D341Med (cell line): ENCODE measurements at regions not wholly inside any gene's neighbourhood (a gene's known extent, or its start where the extent isn't known, plus 50 kb on each side); places are given as distances from the start of the nearest gene placed in this dataset.
A peak's percentile ranks its signal among the peaks of the same experiment; 100 is the strongest.
"Not testable (repeated sequence)": the region's sequence is repeated elsewhere in the genome, so short reads cannot be mapped to it uniquely, and the experiment has no call there.

ENCODE experiments used
- DNase-seq: peaks from one replicate; pipeline ENCODE4 v3.0.0; 2012; ENCODE audit warnings: low spot score

DNA sequence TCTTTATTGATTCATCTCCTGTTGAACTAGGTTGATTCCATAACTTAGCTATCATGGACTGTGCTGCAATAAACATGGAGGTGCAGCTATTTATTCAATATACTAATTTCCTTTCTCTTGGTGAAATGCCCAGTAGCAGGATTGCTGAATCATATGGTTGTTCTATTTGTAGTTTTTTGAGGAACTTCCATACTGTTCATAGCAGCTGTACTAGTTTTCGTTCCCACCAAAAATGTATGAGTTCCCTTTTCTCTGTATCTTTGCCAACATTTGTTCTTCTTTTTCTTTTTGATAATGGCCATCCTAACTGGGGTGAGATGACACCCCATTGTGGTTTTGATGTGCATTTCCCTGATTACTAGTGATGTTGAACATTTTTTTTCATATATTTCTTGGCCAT lies 87.2 kb upstream of the NAV2 start:
- no peak for DNase-seq

DNA sequence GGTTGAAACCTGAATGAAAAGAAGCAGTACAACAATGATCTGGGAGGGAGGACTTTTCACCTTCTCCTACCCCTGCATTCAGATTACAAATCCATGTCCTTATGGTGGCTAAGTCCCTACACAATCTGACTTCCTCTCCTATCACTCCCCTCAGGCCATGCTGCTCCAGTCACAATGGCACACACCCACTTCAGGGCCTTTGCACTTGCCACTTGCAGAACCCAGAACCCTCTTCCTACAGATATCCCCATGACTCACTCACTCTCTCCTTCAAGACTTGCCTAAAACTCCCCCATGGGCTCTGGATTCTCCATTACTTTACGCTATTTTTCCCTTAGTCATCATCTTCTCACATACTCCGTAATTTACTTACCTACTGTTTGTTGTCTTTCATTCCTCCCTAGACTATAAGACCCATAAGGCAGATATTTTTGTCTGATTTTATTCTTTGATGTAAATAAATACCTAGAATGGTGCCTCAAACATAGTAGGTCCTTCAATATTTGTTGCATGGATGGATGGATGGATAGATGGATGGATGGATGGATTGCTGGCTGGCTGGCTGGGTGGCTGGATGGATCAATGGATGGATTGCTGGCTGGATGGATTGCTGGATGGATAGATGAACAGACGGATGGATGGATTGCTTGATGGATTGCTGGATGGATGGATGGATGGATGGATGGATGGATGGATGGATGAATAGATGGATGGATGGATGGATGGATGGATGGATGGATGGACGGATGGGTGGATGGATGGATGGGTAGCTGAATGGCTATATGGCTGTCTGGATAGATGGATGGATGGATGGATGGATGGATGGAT lies 94.7 kb upstream of the NAV2 start:
- DNase-seq: no peak

DNA sequence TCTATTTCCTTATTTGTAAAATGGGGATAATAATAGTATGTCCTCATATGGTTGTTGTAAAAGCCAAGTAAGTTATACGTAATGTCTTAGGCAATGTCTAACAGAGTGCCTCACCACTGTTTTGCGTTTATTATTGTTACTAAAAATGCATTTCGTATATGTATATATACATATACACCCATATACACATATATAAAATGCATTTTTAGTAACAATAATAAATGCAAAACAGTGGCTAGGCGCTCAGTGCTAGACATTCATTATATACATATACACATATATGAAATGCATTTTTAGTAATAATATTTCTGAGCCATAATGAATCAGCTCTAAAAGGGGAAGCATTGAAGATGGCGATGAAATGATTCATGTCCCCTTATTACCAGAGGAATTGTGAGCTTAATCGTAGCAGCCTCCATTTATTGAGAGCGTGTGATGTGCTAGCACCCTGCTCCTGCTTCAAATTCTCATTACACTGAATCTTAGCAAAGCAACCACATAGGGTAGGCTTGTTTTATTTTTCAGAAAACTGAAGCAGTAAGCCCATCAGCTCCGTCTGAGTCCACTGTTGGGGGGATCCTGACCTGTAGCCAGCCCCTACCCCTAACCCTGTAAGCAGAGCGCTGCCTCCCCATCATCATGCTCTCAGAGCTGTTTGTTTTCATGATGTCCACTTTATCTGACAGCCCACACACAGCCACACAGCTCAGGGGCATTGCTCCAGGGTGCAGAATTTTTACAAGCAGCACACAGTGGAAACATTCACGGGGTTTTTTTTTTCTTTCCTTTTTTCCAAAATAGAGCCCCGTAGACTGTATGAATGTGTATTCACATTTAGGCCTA lies 97.1 kb upstream of the NAV2 start:
- no peak for DNase-seq

DNA sequence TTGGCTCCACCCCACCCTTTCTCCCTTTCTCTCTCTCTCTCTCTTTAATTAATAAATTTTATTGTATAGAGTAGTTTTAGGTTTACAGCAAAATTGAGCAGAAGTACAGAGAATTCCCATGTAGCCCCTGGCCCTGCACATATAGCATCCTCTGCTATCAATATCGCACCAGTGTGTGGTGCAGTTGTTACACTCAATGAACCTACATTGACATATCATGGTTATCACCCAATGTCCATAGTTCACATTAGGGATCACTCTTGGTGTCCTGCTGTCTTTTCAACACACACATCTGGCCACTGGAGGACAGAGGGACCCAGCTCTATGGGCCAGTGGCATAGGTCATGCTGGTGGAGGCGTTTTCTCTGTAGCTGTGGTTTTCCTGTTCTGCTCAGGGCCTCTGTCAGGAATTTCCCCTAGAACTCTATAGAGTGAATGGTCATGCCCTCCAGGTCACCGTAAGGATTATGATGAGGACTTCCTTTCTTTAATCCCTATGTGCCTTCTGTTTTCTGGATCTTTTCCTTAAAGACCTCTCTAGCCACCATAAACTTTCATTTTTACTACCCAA lies 98.2 kb upstream of the NAV2 start:
- no peak for DNase-seq

DNA sequence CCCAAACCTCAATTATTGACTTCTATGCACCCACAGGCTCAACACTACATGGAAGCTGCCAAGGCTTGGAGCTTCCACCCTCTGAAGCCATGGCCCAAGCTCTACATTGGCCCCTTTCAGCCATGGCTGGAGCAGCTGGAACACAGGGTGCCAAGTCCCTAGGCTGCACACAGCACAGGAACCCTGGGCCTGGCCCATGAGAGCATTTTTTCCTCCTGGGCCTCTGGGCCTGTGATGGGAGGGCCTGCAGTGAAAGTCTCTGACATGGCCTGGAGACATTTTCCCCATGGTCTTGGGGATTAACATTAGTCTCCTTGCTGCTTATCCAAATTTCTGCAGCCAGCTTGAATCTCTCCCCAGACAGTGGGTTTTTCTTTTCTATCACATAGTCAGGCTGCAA lies 100.6 kb upstream of the NAV2 start:
- DNase-seq: not testable (repeated sequence)

DNA sequence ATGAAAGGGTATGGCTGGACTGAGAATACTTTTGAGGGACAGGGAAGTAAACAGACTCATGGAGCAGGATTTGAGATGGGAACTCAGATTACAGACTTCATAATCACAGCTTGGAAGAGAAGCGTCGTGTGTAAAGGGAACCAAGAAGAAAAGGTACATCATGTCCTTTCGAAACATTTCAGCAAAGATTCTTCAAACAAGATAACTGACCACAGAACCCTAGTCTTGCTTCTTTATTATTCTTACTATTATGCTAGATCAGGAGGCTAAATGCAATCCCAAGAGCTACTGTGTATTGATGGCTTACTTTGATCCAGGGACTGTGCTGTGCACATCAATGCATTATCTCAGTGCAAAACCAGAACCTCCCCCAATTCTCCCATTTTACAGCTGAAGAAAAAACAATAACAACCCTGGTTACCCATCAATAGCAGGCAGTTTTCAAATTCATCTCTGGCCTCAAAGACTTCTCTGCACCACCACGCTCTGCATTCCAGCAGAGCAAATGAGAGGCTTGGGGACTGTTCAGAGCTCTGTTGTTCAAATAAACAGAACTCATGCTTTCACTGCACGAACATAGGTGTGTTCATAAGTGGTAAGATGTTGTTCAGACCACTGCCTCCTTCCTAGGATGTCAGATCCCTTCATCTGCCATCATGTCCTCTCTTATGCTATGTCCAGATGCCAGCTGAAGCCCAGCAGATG lies 104.8 kb upstream of the NAV2 start:
- no peak for DNase-seq

DNA sequence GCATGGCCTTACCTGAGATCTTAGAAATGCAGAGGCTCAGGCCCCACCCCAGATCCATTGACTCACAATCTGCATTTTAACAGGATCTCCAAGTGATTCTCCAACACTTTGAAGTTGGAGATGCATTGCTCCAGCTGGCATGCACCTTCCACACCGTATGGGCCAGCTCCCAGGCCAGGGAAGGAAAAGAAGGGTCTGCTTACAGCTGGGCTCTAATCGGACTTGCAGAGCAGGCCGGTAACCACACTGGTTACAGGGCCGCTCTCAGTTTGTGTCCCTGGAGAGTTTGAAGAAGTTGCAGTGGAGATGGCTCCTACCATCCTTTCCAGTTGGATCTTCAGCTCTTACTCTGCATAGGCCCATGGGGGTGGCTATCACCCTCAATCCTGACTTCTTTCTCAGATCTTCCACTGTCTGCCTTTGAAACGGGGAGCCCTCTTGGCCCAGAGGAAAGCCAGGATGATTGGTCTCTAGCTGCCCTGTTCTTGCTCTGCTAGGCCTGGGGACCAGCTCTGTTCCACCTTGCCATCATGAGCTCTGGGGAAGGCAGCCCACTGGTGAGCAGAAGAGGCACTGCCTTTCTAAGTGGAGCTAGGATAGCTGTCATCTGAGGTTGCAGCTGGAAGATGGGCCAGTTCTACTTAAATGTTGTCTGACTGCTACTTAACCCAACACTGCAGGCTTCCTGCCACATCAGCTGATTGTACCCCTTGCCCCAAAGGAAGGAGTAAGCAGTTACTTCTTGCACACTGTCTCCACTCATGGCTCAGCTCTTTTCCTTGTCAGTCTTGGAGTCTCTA lies 105.6 kb upstream of the NAV2 start:
- no peak for DNase-seq

DNA sequence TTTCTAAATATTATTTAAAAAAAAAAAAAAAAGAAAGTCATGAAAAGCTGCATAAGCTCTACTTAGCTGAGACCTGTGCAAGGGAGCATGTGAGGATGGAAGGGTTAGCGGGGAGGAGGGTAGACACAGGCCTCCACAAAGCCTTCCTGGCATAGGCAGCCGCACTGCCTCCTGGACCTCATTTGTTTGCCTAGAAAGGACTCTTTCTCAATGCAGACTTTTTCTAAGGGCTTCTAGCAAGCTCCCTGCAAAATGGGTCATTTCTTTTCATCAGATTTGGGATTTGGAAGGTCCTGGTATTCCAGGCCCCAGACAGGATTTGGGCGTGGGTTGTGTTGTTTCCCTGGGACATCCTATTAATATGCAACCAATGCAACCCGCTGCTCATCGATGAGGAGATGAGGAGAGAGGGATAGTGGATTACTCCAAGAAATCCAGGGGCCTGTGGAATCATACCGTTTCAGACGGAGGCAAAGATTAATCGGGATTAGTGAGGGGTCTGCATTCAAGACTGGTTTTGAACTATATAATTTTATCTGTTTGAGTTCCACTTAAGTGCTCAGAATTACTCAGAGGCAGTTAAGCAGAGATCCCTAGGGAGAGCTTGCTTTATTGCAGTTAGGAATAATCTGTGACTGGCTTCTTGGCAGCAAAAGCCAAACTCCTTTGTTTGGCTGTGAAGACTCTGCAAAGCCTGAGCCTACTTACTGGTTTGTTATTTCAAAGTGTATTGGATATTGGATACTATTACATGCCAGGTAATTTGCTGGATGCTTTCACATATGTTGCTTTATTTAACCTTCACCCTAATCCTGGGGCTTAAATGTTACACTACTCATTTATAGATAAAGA lies 106.9 kb upstream of the NAV2 start:
- peak; percentile 61 for DNase-seq

DNA sequence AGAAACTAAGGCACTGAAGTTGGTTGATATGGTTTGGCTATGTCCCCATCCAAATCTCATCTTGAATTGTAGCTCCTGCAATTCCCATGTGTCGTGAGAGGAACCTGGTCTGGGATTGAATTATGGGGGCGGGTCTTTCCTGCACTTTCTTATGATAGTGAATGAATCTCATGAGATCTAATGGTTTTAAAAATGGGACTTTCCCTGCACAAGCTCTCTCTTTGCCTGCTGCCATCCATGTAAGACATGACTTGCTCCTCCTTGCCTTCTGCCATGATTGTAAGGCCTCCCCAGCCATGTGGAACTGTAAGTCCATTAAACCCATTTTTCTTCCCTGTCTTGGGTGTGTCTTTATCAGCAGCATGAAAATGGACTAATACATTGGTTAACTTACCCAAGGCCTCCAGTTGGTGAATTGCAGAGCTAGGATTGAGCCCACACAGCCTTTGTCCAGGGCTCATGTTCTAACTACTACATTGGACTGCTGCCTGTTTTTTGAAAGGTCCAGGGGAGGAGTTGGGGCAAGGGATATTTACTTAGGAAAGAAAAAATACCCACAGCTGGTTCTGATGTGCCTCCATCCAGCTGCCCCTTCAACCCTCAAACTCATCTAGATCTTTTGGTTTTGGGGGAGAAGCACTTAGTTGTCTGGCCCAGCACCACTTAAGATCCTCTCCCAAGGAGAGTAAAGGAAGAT lies 107.8 kb upstream of the NAV2 start:
- DNase-seq: no peak

DNA sequence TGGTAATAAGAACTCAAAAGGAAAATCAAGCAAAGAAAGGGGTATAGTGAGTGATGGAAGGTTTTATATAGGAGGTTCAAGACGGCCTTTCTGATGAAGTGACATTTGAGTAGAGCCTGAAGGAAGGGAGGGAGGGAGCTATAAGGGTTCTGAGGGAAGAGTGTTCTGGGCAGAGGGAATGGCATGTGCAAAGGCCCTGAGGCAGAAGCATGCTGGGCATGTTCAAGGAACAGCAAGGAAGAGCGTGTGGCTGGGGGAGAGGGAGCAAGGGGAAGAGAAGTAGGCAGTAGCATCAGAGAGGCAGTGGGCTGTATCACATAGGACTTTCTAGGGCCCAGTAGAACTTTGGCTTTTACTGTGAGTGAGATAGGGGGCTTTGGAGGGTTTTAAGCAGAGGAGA lies 108.9 kb upstream of the NAV2 start:
- DNase-seq: no peak

DNA sequence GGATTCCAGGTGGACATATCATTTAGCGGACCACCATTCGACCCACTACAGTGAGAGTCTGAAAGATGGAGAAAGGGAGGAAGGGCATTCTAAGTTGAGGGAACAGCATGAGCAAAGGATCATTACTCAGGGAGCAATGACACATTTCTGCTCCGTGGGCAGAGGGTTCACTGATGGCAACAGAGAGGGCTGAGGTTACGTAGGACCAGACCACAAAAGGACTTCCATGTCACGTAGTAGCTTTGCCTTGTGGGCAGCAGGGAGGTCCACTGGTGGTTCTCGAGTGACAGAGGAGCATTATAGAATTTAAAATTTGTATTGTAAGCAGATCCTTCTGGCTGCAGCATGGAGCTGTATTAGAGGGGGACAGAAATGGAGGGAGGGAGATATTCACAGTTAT lies 109.7 kb upstream of the NAV2 start:
- DNase-seq: no peak

DNA sequence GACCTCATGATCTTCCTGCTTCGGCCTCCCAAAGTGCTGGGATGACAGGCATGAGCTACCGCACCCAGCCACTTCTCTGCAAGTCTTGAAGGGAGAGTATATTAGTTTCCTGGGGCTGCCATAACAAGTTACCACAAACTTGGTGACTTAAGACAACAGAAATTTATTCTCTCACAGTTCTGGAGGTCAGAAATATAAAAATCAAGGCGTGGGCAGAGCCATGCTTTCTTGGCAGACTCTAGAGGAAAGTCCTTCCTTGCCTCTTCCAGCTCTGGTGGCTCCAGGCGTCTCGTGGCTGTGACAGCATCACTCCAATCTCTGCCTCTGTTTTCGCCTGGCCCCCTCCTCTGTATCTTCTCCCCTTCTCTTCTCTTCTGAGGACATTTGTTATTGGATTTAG lies 110.2 kb upstream of the NAV2 start:
- no peak for DNase-seq

DNA sequence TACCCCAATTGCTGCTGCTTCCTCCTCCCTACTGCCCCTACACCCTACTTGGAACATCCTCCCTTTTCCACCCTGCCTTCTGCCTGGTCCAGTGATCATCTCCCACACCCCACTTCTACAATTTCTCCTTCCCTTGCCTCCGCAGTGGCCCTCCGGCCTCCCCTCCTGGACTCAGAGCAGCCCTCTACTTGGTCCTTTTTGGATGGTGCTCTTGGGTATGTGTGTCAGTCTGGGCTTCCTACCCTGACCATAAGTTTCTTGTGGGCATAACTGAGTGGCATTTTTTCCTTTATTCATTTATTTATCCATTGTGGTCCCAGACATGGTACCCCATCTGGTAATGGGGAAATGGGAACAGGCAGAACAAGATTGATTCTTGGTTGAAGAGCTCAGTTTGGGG lies 111.4 kb upstream of the NAV2 start:
- DNase-seq: no peak

DNA sequence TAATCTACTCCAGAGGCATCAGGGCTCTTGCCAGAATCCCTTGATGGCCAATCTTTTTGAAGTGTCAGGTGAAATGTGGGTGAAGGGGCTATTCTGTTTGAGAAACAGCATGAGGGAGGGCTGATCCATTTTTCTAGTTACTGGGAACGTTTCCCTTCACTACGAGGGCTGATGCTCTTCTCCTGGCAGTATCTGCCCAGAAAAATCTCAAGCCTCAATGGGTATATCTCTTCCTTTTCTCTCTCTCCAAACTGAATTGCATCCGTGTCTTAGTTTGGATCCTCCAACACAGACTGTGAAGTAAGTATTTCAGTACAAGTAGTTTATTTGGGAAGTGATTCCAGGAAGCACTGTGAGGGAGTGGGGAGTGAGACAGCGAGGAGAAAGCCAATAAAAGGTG lies 113.0 kb upstream of the NAV2 start:
- DNase-seq: no peak

DNA sequence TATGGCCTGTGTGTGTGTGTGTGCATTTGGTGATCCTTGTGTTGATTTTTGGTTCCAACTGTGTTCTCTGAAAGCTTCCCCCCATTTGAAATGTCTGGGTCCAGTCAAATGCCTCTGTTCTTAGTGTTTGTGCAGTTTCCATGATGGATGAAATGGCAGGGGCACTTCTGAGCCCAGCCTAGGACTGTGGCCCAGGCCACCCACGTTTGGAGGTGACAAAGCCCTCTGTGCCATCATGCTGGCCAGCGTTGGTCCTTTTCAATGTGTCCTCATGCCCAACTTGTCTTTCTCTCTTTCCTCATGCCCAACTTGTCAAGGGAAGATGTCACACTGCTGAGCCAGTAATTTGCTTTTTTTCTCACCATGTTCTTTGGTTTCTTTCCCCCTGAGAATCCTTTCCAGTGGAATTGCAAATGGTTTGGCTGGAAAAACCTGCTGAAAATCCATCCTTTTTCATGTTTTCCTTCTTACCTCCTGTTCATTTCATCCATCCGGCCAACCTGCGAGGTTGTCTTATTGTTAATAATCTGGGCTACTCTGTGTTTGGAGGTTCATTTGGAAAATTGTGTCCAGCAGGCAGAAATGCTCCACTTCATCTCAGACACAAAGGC lies 113.7 kb upstream of the NAV2 start:
- no peak for DNase-seq

DNA sequence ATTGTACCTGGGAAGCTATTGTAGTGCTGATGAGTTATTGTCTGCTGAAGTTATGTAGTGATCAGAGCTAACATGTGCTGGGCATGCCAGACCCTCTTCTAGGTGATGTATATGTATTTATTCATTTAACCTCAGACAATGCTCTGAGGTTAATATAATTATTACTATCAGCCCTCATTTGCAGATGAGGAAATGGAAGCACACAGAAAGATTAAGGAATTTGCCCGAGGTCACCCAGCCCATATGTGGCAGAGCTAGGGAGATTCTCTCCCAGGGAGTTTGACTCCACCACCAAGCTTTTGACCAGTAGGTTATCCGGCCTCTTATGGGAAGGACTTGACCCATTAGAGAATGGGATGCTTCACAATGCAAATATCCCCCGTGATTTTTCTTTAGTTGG lies 114.2 kb upstream of the NAV2 start:
- no peak for DNase-seq

DNA sequence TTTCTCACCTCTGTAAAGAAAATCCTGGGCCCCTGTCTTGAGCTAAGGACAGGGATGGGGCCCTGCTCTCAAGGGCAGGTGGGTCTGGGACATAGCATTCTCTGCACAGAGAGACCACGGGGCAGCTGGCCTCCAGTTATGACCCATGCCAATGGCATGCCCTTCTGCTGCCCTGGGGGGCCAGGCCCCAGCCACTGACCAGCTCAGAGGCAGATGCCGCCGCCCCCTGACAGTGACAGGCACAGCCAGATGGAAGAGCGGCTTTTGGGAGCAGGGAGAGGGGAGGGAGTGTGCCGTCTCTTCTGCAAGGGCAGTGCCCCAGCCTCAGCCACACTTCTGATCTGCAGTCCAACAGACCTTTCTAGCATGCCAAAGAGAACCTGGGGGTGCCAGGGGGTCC lies 114.8 kb upstream of the NAV2 start:
- DNase-seq: no peak

DNA sequence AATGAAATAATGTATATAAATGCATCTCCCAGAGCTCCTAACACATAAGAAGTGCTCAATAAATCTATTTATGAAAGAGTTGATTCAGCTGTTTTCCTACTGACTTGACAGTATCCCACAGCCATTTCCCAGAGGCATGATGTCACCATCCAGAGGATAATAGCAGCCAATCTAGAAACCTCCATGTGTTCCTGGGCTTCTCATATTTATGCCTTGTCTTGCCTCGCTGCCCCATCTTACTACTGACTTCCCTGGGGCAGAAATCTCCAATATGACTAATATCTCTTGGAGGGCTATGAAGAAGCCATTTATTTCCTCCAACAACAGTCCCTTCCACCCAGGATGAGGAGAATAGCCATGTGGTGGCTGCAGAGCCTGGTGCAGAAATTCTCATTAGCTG lies 115.4 kb upstream of the NAV2 start:
- no peak for DNase-seq

DNA sequence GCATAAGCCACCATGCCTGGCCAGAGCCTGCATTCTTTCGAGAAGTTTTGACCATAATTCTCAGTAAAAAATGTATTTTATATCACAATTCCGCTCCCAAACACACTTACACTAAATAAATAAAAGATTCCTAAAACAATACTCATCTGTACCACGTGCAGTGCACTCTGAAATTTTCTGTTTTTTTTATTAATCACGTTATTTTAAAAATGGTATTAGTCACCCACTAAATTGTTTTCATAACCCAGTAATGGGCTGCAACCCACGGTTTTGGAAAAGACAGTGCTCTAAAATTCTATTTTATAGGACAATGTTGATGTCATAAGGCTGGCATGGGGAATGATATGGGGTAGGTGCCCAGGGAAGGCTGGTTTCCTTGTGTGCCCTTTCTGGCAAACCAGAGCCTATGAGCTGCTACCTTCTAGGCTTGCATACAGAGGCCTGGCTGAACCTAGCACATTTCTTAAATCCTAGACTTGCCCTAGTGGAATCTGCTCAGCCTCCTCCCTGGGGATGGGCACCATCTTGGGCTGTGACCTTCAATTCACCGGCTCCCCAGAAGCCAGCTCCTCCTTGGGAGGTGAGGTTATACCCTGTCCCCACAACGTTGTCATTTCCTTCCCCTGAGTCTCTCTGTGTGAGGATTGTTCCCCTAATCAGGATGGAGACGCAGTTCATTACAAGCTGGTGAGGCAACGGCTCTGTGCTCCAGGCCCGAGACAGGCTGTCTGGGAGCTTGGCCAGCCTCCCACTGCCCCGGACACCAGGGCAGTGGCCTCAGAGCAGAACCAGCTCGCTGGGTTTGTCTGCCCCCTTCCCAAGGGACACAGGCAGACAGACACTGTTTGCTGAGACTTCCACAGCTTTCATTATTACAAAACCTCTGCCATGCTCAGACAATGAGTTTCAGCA lies 116.5 kb upstream of the NAV2 start:
- no peak for DNase-seq
